PC-9 (cell line): ENCODE measurements at regions not wholly inside any gene's neighbourhood (a gene's known extent, or its start where the extent isn't known, plus 50 kb on each side); places are given as distances from the start of the nearest gene placed in this dataset.

Source experiments
- CTCF ChIP-seq: fragments of 200-600 bp; sonication (generic); conservative IDR thresholded peaks from 2 replicates; pipeline ENCODE4 v1.6.1; 2017; ENCODE audit warnings: mixed run types, antibody characterized with exemption, mild to moderate bottlenecking, moderate library complexity
- EZH2 ChIP-seq: fragments of 200-600 bp; sonication (generic); IDR thresholded peaks from 2 replicates; pipeline ENCODE4 v1.8.0; 2017; ENCODE audit warnings: antibody characterized with exemption, low read depth

GRCh38 chr1:5690291-5690690, 301.9 kb downstream of the NPHP4 start:
- TF ChIP-seq CTCF (no peak), EZH2 (no peak)
